BE2C (cell line): ENCODE measurements at regions not wholly inside any gene's neighbourhood (a gene's known extent, or its start where the extent isn't known, plus 50 kb on each side); places are given as distances from the start of the nearest gene placed in this dataset.

ENCODE experiments used
- DNase-seq: peaks from one replicate; pipeline ENCODE4 v3.0.0-alpha.2; 2020
- H3K27me3 ChIP-seq: fragments of 250-450 bp; sonication (Bioruptor Pico); 2 replicates; pipeline ENCODE4 v1.5.1; 2020; ENCODE audit warnings: mild to moderate bottlenecking
- H3K36me3 ChIP-seq: fragments of 250-450 bp; sonication (Bioruptor Pico); 2 replicates; pipeline ENCODE4 v1.5.1; 2020; ENCODE audit warnings: mild to moderate bottlenecking
- H3K4me1 ChIP-seq: fragments of 250-450 bp; sonication (Bioruptor Pico); 2 replicates; pipeline ENCODE4 v1.5.1; 2020
- H3K4me3 ChIP-seq: 2 replicates; pipeline ENCODE4 v1.5.1; 2011; ENCODE audit warnings: low read depth, low read length
- H3K9me3 ChIP-seq: fragments of 250-450 bp; sonication (Bioruptor Pico); 2 replicates; pipeline ENCODE4 v1.5.1; 2020
- CTCF ChIP-seq: IDR thresholded peaks from 2 replicates; pipeline ENCODE4 v1.5.1; 2012; ENCODE audit warnings: mild to moderate bottlenecking, low read depth, low read length

- DNase-seq = peak; percentile 76
- Histone ChIP-seq H3K36me3 (no peaks in the 10 kb centered on the region), H3K4me3 (no peak overlapping the region), H3K4me1 (peaks cover 26% of the 10 kb centered on the region), H3K9me3 (no peaks in the 10 kb centered on the region), H3K27me3 (no peaks in the 10 kb centered on the region)
- TF ChIP-seq CTCF = no peak
Observed at GRCh38 chr17:73703192-73703591, 58.9 kb upstream of the SDK2 start.

- no peak for TF ChIP-seq CTCF
Observed at GRCh38 chr17:73703917-73704316, 59.7 kb upstream of the SDK2 start.

GRCh38 chr17:73705594-73705993 lies 61.3 kb upstream of the SDK2 start:
- Histone ChIP-seq H3K27me3 (no peaks in the 10 kb centered on the region), H3K36me3 (no peaks in the 10 kb centered on the region), H3K4me3 (no peak overlapping the region), H3K4me1 (peaks cover 33% of the 10 kb centered on the region), H3K9me3 (no peaks in the 10 kb centered on the region; the same call in 1 of the 2 replicates)
- no peak for TF ChIP-seq CTCF
- DNase-seq = peak; percentile 96

More at GRCh38 chr17:73703917-73704316, 59.7 kb upstream of the SDK2 start:
- no peaks in the 10 kb centered on the region; the same call in 1 of the 2 replicates for H3K9me3 ChIP-seq
- no peak for DNase-seq
- peaks cover 26% of the 10 kb centered on the region for H3K4me1 ChIP-seq
- H3K36me3 ChIP-seq = no peaks in the 10 kb centered on the region
- no peak overlapping the region for H3K4me3 ChIP-seq
- H3K27me3 ChIP-seq = no peaks in the 10 kb centered on the region

GRCh38 chr17:73706428-73706827 lies 62.2 kb upstream of the SDK2 start:
- peaks cover 33% of the 10 kb centered on the region for H3K4me1 ChIP-seq
- H3K9me3 ChIP-seq = no peaks in the 10 kb centered on the region; the same call in 1 of the 2 replicates
- H3K4me3 ChIP-seq = no peak overlapping the region
- H3K27me3 ChIP-seq = no peaks in the 10 kb centered on the region
- H3K36me3 ChIP-seq = no peaks in the 10 kb centered on the region
- no peak for TF ChIP-seq CTCF
- DNase-seq = no peak

- no peak for DNase-seq
- H3K36me3 ChIP-seq = no peaks in the 10 kb centered on the region
- H3K4me1 ChIP-seq = peaks cover 33% of the 10 kb centered on the region
- no peaks in the 10 kb centered on the region for H3K27me3 ChIP-seq
- no peak for TF ChIP-seq CTCF
- H3K9me3 ChIP-seq = no peaks in the 10 kb centered on the region; the same call in 1 of the 2 replicates
- H3K4me3 ChIP-seq = no peak overlapping the region
Observed at GRCh38 chr17:73706858-73707257, 62.6 kb upstream of the SDK2 start.

GRCh38 chr17:73707358-73707757 lies 63.1 kb upstream of the SDK2 start:
- no peak for DNase-seq
- TF ChIP-seq CTCF = no peak
- Histone ChIP-seq H3K27me3 (no peaks in the 10 kb centered on the region), H3K4me1 (peaks cover 33% of the 10 kb centered on the region), H3K9me3 (no peaks in the 10 kb centered on the region; the same call in 1 of the 2 replicates), H3K36me3 (no peaks in the 10 kb centered on the region), H3K4me3 (no peak overlapping the region)
